Hematopoietic multipotent progenitor cell treated with erythropoietin and hydrocortisone succinate and interleukin-3 and kit ligand, for 17 days (in vitro differentiated cells): ENCODE measurements at regions not wholly inside any gene's neighbourhood (a gene's known extent, or its start where the extent isn't known, plus 50 kb on each side); places are given as distances from the start of the nearest gene placed in this dataset.
A peak's percentile ranks its signal among the peaks of the same experiment; 100 is the strongest.
"Not testable (repeated sequence)": the region's sequence is repeated elsewhere in the genome, so short reads cannot be mapped to it uniquely, and the experiment has no call there.

Source experiments
- DNase-seq: peaks from one replicate; pipeline ENCODE4 v3.0.0-alpha.2; 2015; ENCODE audit warnings: low spot score

GRCh38 chr6:25181923-25182322 is 97.3 kb upstream of the CARMIL1 start:
- DNase-seq: no peak

GRCh38 chr6:25186919-25187318 is 92.3 kb upstream of the CARMIL1 start:
- DNase-seq: no peak

GRCh38 chr6:25188232-25188631 is 90.9 kb upstream of the CARMIL1 start:
- no peak for DNase-seq

GRCh38 chr6:25192590-25193459 is 86.3 kb upstream of the CARMIL1 start:
- no peak for DNase-seq

GRCh38 chr6:25193460-25194171 is 85.6 kb upstream of the CARMIL1 start:
- no peak for DNase-seq

GRCh38 chr6:25194172-25194678 is 84.9 kb upstream of the CARMIL1 start:
- DNase-seq: no peak

GRCh38 chr6:25196464-25196863 is 82.7 kb upstream of the CARMIL1 start:
- DNase-seq: no peak

GRCh38 chr6:25197111-25197510 is 82.1 kb upstream of the CARMIL1 start:
- DNase-seq: no peak

- no peak for DNase-seq
Observed at GRCh38 chr6:25199544-25199943, 79.6 kb upstream of the CARMIL1 start.

- DNase-seq: no peak
Observed at GRCh38 chr6:25202504-25202903, 76.7 kb upstream of the CARMIL1 start.

- DNase-seq: no peak
Observed at GRCh38 chr6:25205629-25206028, 73.5 kb upstream of the CARMIL1 start.

GRCh38 chr6:25207453-25208155 is 71.6 kb upstream of the CARMIL1 start:
- DNase-seq: not testable (repeated sequence)

GRCh38 chr6:25215881-25216280 is 63.3 kb upstream of the CARMIL1 start:
- DNase-seq: no peak

GRCh38 chr6:25217302-25217701 is 61.9 kb upstream of the CARMIL1 start:
- DNase-seq: no peak

- DNase-seq: no peak
Observed at GRCh38 chr6:25217829-25218228, 61.3 kb upstream of the CARMIL1 start.

GRCh38 chr6:25218346-25218745 is 60.8 kb upstream of the CARMIL1 start:
- DNase-seq: no peak

- DNase-seq: no peak
Observed at GRCh38 chr6:25219216-25219916, 59.8 kb upstream of the CARMIL1 start.

GRCh38 chr6:25219917-25220278 is 59.3 kb upstream of the CARMIL1 start:
- DNase-seq: no peak

GRCh38 chr6:25220857-25221256 is 58.3 kb upstream of the CARMIL1 start:
- DNase-seq: no peak

- no peak for DNase-seq
Observed at GRCh38 chr6:25222006-25222678, 57.0 kb upstream of the CARMIL1 start.

- DNase-seq: peak; percentile 64
Observed at GRCh38 chr6:25223490-25223991, 55.6 kb upstream of the CARMIL1 start.
